GM18508 (cell line): ENCODE measurements at regions not wholly inside any gene's neighbourhood (a gene's known extent, or its start where the extent isn't known, plus 50 kb on each side); places are given as distances from the start of the nearest gene placed in this dataset.
"Not testable (repeated sequence)": the region's sequence is repeated elsewhere in the genome, so short reads cannot be mapped to it uniquely, and the experiment has no call there.

Experiments
- ATAC-seq: cut with Tn5 transposase; IDR thresholded peaks from one replicate; pipeline ENCODE4 v1.9.1; 2021; ENCODE audit warnings: moderate number of reproducible peaks; ENCODE audit not compliant: insufficient read depth, unreplicated experiment

DNA sequence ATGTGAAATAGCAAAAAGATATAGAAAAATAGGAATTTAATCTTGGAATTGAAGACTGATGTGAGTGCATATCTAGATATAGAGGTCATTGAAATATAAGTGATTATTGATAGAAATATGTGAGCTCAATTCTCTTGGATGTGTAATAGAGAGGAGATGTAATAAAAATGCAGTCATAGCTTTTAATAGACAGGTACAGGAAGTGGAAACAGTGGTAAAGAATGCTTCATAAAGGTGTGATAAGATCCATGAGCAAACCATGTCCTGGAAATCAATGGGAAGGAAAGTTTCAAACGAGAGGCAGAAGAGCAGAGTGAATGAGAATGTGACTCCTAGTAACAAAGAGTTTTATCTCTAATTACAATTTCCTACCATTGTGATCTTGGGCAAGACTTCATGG, 634.7 kb upstream of the ZNF804A start:
- ATAC-seq = no peak

GRCh38 chr2:183964565-183964964, 633.8 kb upstream of the ZNF804A start:
- no peak for ATAC-seq

DNA sequence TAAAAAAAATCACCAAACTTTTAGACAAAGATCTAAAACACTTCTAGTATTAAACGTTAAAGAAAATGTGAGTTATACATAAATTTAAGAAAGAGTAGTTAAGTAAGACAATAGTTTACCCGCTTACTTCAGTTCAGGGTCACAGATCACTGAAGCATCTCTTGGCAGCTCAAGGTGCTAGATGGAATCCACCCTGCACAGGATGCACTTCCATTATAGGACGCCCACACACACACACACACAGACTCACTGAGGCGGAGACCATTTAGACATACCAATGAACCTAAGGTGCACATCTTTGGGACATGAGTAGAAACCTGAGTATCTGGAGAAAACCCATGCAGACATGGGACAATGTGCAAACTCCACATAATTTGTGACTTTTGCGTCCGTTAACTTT, 630.6 kb upstream of the ZNF804A start:
- ATAC-seq = no peak

DNA sequence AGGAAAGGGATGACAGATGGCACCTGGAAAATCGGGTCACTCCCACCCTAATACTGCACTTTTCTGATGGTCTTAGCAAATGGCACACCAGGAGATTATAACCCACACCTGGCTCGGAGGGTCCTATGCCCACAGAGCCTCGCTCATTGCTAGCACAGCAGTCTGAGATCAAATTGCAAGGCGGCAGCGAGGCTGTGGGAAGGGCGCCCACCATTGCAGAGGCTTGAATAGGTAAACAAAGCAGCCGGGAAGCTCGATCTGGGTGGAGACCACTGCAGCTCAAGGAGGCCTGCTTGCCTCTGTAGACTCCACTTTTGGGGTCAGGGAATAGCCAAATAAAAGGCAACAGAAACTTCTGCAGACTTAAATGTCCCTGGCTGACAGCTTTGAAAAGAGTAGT, 622.7 kb upstream of the ZNF804A start:
- not testable (repeated sequence) for ATAC-seq

GRCh38 chr2:183984871-183985270, 613.5 kb upstream of the ZNF804A start:
- ATAC-seq = no peak

- ATAC-seq = no peak
Measured at GRCh38 chr2:183991968-183992367, 606.4 kb upstream of the ZNF804A start.

DNA sequence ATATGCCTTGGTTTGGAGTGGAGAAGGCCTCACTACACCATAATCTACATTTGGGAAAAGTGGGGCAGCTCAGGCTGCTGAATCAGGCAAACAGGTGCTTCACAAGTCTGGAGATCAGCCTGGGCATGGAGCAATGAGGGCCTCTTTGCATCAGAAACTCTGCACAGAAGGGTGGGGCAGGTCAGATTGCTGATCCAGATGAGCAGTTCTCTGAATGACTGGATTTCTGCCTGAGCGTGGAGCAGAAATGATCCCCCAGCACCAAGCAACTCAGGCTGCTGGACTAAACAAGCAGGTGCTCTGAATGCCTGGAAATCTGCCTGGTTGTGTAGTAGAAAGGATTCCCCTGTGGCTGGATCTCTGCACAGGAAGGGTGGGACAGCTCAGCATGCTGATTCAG, 605.3 kb upstream of the ZNF804A start:
- ATAC-seq = no peak

GRCh38 chr2:183995632-183996031, 602.7 kb upstream of the ZNF804A start:
- ATAC-seq = no peak

DNA sequence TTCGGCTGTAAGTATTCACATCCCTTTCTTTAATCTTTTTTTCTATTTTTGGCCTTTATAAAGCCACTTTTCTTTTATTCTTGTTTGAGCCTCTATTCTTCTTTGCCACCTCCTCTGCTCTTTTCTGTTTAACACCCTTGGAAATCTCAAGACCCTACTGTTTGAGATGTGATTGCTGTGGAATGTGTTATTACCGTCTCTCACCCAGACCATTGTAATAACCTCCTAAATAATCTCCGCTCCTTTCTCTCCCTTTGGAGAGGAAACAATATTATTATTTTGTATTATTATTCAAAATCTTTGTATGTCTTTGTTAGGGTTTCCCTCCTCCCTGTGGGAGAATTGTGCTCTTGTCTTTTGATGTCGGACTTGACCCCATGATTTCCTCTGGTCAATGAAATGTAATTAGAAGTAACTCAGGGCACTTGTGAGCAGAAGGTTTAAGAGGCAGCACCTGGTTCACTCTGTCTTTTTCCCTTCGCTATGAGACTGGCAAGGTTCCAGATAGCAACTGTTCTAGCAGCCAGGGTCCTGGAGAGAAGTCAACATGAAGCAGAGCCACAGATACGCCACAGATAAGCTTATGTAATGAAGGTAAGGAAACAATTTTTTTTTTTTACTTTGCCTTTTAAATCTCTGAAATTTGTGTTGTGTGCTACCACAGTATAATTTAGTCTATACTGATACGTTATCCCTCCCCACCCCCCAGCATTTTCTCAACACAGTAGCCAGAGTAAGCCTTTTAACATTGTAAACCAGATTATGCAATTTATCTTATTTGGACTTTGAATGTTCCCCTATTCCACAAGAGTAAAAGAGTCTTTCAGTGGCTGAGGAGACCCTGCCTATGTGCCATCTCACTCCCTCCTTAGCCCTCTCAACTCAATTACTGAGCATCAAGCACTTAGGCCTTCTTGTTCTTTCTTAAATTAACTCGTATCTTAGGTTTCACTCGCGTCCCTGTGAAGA, 601.2 kb upstream of the ZNF804A start:
- ATAC-seq = no peak

DNA sequence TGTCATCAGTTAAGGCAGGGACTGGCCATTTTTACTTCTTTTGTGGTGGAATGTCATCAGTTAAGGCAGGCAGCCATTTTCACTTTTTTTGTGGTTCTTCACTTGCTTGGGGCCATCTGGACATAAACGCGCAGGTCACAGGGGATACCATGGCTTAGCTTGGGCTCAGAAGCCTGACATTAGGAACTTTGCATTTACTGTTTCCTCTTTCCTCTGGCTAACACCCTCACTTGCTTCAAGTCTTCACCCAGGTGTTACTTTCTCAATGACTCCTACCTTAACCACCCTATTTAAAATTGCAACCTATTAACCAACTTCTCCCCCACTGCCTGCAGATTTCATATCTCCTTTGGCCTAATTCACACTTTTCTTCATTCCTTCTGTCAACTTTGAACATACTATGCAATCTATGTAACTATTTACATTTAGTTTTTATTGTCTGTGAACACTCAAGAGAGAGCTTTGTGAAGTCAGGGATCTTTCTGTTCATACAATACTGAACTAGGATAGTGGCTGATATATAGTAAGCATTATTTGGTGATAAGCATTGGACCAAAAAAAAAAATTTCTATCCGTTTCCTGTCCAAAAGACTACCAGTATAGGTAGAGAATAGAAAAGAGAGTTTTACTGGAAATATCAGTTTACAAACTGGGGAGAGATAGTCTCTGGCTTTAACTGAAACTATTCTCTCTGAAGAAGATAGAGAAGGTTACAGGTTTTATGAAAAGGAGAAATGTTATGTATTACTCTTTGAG, 600.1 kb upstream of the ZNF804A start:
- peak; percentile 97 for ATAC-seq

- ATAC-seq = no peak
Measured at GRCh38 chr2:183998797-183999190, 599.5 kb upstream of the ZNF804A start.

- peak; percentile 97 for ATAC-seq
Measured at GRCh38 chr2:184004289-184004947, 593.9 kb upstream of the ZNF804A start.

DNA sequence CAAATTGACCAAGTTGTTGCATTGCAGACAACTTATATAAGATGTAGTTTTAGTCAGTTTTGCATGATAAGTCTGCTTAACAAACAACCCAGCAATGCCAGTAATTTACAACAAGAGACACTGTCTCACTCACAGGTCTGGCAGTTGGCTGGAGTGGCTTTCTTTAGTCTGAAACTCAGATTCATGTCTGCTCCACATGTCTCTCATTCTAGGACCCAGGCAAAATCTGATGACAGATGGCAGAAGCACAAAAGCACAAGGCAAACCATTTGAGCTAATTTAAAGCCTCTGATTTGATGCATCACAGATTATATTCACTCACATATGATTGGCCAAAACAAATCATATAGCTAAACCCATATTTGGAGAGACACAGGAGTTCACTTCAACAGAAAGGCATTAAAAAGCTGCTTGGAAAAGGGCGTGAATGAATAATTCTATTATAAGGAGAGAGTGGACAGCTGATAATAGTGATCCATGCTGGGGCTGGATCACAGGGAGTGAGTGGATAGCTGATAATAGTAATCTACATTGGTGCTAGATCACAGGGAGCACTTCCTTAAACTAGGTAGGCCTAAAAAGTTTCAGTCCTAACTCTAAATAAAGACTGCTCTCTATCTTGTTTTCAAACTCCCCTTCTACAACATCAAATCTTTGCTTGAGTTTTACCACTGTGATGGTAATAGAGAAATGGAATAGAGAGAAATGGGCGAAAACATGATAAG, 593.2 kb upstream of the ZNF804A start:
- ATAC-seq = peak; percentile 31

GRCh38 chr2:184006998-184007397, 591.3 kb upstream of the ZNF804A start:
- ATAC-seq = no peak

- no peak for ATAC-seq
Measured at GRCh38 chr2:184026961-184027360, 571.4 kb upstream of the ZNF804A start.

DNA sequence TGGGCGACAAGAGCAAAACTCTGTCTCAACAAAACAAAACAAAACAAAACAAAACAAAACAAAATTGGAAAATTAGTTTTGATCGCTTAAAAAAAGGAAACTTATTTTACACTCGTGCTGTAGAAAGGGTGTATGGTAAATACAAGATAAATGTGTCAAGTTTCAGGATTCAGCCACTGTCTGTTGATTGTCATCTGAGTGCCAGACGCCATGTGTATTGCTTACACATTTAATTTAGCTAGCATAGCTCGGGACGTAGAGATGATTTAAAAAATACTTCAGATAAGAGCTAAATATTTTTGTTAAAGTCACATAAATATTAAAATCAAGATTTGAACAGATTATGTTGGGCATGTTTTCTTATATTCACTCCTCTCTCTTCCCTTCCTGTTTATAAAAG, 568.1 kb upstream of the ZNF804A start:
- no peak for ATAC-seq

- no peak for ATAC-seq
Measured at GRCh38 chr2:184030989-184031388, 567.3 kb upstream of the ZNF804A start.

- ATAC-seq = no peak
Measured at GRCh38 chr2:184031402-184032147, 566.8 kb upstream of the ZNF804A start.

DNA sequence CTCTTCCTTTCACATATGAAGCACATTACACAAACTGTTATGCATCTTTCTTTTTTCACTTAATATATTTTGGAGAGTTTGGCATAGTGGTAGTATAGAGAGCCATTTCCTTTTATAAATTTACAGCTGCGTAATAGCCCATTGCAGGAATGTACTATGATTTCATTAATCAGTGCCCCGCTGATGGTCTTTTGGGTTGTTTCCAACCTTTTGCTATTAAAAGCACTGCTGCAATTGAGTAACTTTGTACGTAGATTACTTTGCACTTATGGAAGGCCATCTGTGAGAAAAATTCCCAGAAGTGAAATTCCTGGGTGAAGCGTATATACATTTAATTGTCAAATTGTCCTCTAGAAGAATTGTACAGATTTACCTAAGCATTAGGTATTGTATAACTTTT, 565.3 kb upstream of the ZNF804A start:
- no peak for ATAC-seq

- no peak for ATAC-seq
Measured at GRCh38 chr2:184037273-184037672, 561.1 kb upstream of the ZNF804A start.
